Endothelial cell of umbilical vein (primary cell): ENCODE measurements at regions not wholly inside any gene's neighbourhood (a gene's known extent, or its start where the extent isn't known, plus 50 kb on each side); places are given as distances from the start of the nearest gene placed in this dataset.

Experiments
- EZH2 ChIP-seq: IDR thresholded peaks from 2 replicates; pipeline ENCODE4 v1.6.1; 2012; ENCODE audit warnings: borderline replicate concordance, low read depth, mild to moderate bottlenecking, moderate library complexity, low read length, inconsistent platforms; ENCODE audit not compliant: severe bottlenecking
- FOS ChIP-seq: IDR thresholded peaks from 2 replicates; pipeline ENCODE4 v1.6.1; 2011; ENCODE audit warnings: mild to moderate bottlenecking, low read length, moderate library complexity, borderline replicate concordance; ENCODE audit not compliant: insufficient read depth
- GATA2 ChIP-seq: IDR thresholded peaks from 2 replicates; pipeline ENCODE4 v1.7.0; 2011; ENCODE audit warnings: low read depth, mild to moderate bottlenecking, moderate library complexity, mixed read lengths, low read length; ENCODE audit not compliant: insufficient read length, insufficient read depth
- JUN ChIP-seq: IDR thresholded peaks from 2 replicates; pipeline ENCODE4 v1.6.1; 2011; ENCODE audit warnings: borderline replicate concordance, low read depth; ENCODE audit not compliant: insufficient read length, insufficient read depth
- MYC ChIP-seq: IDR thresholded peaks from one replicate; pipeline ENCODE4 v1.6.1; 2011; ENCODE audit warnings: mild to moderate bottlenecking, low read depth, low read length
- POLR2A ChIP-seq: IDR thresholded peaks from 2 replicates; pipeline ENCODE4 v1.6.1; 2012; ENCODE audit warnings: low read depth, mild to moderate bottlenecking, control low read depth, low read length
- POLR2AphosphoS5 ChIP-seq: IDR thresholded peaks from 2 replicates; pipeline ENCODE4 v1.6.1; 2012; ENCODE audit warnings: low read depth, mild to moderate bottlenecking, control low read depth, low read length, moderate library complexity; ENCODE audit not compliant: insufficient read depth
- TF ChIP-seq, protein P1 (sequence below), 2 donors: IDR thresholded peaks; 1 replicate in 1 of 2; 2 replicates in 1 of 2; pipeline ENCODE4 v1.5.1; 2011; ENCODE audit warnings: low read length in 2 of 2, mild to moderate bottlenecking in 2 of 2, moderate library complexity in 2 of 2, control low read depth in 1 of 2, inconsistent platforms in 1 of 2, low read depth in 1 of 2; ENCODE audit not compliant: insufficient read depth in 1 of 2; ENCODE audit errors: extremely low read depth in 1 of 2
- TF ChIP-seq, protein P2 (sequence below): IDR thresholded peaks from 2 replicates; pipeline ENCODE4 v1.6.1; 2011; ENCODE audit not compliant: insufficient read depth, insufficient read length

DNA sequence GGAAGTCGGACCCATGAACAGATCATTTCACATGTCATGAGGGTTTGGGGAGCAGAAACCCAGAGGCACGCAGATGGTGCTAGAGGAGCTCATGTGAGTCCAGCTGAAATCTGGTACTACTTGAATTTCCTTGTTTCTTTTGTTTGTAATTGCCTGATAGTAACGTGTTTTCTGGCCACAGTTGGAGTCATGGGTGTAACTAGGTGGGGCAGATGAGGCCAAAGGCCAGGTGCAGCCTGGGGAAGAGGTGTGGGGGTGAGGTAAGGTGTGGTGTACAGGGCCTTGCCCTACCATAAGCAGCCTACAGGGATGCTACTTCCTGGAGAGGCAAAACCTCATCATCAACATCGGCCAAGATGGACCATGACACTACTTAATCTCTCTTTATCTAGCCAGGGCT, 271.4 kb downstream of the PTTG2 start:
- TF ChIP-seq POLR2A (no peak), POLR2AphosphoS5 (no peak), MYC (no peak), JUN (no peak), EZH2 (no peak), GATA2 (no peak), FOS (no peak)
- TF ChIP-seq, protein P1, sequence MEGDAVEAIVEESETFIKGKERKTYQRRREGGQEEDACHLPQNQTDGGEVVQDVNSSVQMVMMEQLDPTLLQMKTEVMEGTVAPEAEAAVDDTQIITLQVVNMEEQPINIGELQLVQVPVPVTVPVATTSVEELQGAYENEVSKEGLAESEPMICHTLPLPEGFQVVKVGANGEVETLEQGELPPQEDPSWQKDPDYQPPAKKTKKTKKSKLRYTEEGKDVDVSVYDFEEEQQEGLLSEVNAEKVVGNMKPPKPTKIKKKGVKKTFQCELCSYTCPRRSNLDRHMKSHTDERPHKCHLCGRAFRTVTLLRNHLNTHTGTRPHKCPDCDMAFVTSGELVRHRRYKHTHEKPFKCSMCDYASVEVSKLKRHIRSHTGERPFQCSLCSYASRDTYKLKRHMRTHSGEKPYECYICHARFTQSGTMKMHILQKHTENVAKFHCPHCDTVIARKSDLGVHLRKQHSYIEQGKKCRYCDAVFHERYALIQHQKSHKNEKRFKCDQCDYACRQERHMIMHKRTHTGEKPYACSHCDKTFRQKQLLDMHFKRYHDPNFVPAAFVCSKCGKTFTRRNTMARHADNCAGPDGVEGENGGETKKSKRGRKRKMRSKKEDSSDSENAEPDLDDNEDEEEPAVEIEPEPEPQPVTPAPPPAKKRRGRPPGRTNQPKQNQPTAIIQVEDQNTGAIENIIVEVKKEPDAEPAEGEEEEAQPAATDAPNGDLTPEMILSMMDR (IDR thresholded peaks at IDR 0.05; ENCODE audit: extremely low read depth in 1 of 2, insufficient read depth in 1 of 2, low read depth in 1 of 2, low read length in 2 of 2): no peak
- TF ChIP-seq, protein P2, sequence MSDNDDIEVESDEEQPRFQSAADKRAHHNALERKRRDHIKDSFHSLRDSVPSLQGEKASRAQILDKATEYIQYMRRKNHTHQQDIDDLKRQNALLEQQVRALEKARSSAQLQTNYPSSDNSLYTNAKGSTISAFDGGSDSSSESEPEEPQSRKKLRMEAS: no peak
